A549 (cell line): ENCODE measurements at regions not wholly inside any gene's neighbourhood (a gene's known extent, or its start where the extent isn't known, plus 50 kb on each side); places are given as distances from the start of the nearest gene placed in this dataset.

Experiments
- ATAC-seq, 2 experiments: fragments of 200-7000 bp in 1 of 2; fragments of >200 bp in 1 of 2; cut with Nextera tagmentation in 1 of 2; cut with Tn5 transposase in 1 of 2; 3 replicates each; pipeline versions ENCODE4 v1.8.0 to v1.9.1; 2018 to 2020; ENCODE audit warnings: mild to moderate bottlenecking in 1 of 2, moderate library complexity in 1 of 2
- CTCF ChIA-PET: fragments of 300-600 bp; sonication (Branson Sonifier 250); formaldehyde crosslinking; extraction: SDS; loops from one replicate; lab custom pipeline; 2021; ENCODE audit warnings: antibody characterized with exemption, inconsistent platforms; lab: Yijun Ruan, JAX
- POLR2A ChIA-PET: fragments of 350-600 bp; formaldehyde crosslinking; extraction: SDS; loops from one replicate; lab custom pipeline; 2021; ENCODE audit warnings: antibody characterized with exemption, inconsistent platforms; lab: Yijun Ruan, JAX
- DNase-seq, 2 experiments: peaks; one replicate each; pipeline versions ENCODE4 v3.0.0 to v3.0.0-alpha.2; 2011 to 2016; ENCODE audit warnings: low read depth in 1 of 2, low spot score in 1 of 2
- FAIRE-seq: peaks from 2 replicates; lab custom pipeline; 2011; peaks lifted over from hg19 to GRCh38; lab: Jason Lieb, UNC
- H3K27ac ChIP-seq, 2 experiments: fragments of >200 bp; sonication (Bioruptor Twin); formaldehyde crosslinking; 3 replicates each; pipeline ENCODE4 v1.5.1; 2016 to 2017
- H3K4me1 ChIP-seq: fragments of >200 bp; sonication (Bioruptor Twin); formaldehyde crosslinking; 3 replicates; pipeline ENCODE4 v1.6.1; 2016
- H3K4me2 ChIP-seq: fragments of >200 bp; sonication (Bioruptor Twin); formaldehyde crosslinking; 3 replicates; pipeline ENCODE4 v1.6.1; 2016
- H3K4me3 ChIP-seq: fragments of >200 bp; sonication (Bioruptor Twin); formaldehyde crosslinking; 3 replicates; pipeline ENCODE4 v1.5.1; 2016
- H3K9me3 ChIP-seq: fragments of >200 bp; sonication (Bioruptor Twin); formaldehyde crosslinking; 3 replicates; pipeline ENCODE4 v1.6.1; 2016
- ATOH8 ChIP-seq: fragments of 250-450 bp; sonication (Bioruptor Pico); IDR thresholded peaks from 2 replicates; pipeline ENCODE4 v1.5.0; 2020; ENCODE audit warnings: low read depth, mild to moderate bottlenecking, moderate library complexity
- BCL3 ChIP-seq: fragments of >200 bp; sonication (Bioruptor Twin); formaldehyde crosslinking; IDR thresholded peaks from 3 replicates; pipeline ENCODE4 v1.6.1; 2016
- CBX8 ChIP-seq: fragments of 200-600 bp; sonication (generic); IDR thresholded peaks from 2 replicates; pipeline ENCODE4 v1.6.1; 2016
- CTCF ChIP-seq: fragments of >200 bp; sonication (Bioruptor Twin); formaldehyde crosslinking; IDR thresholded peaks from 3 replicates; pipeline ENCODE4 v1.5.1; 2016
- E2F6 ChIP-seq: IDR thresholded peaks from 2 replicates; pipeline ENCODE4 v1.6.1; 2012; ENCODE audit warnings: low read depth, borderline replicate concordance
- EHF ChIP-seq: fragments of 250-450 bp; sonication (Bioruptor Pico); IDR thresholded peaks from 2 replicates; pipeline ENCODE4 v1.5.0; 2020; ENCODE audit warnings: mild to moderate bottlenecking
- EP300 ChIP-seq, 2 experiments: fragments of >200 bp; sonication (Bioruptor Twin); formaldehyde crosslinking; IDR thresholded peaks; 2 replicates in 1 of 2; 3 replicates in 1 of 2; pipeline ENCODE4 v1.6.1; 2016 to 2017
- ESRRA ChIP-seq: fragments of 150-350 bp; IDR thresholded peaks from 2 replicates; pipeline ENCODE4 v1.6.1; 2014; ENCODE audit warnings: mild to moderate bottlenecking, low read length, borderline replicate concordance
- FOXS1 ChIP-seq: fragments of 250-450 bp; sonication (Bioruptor Pico); IDR thresholded peaks from 2 replicates; pipeline ENCODE4 v1.5.0; 2020; ENCODE audit warnings: mild to moderate bottlenecking, moderate library complexity
- HDAC2 ChIP-seq: fragments of 200-600 bp; sonication (generic); IDR thresholded peaks from 2 replicates; pipeline ENCODE4 v1.6.1; 2016
- HEYL ChIP-seq: fragments of 250-450 bp; sonication (Bioruptor Pico); IDR thresholded peaks from 2 replicates; pipeline ENCODE4 v1.8.0; 2021; ENCODE audit warnings: mild to moderate bottlenecking, moderate library complexity
- HOXA7 ChIP-seq: fragments of 250-450 bp; sonication (Bioruptor Pico); IDR thresholded peaks from 2 replicates; pipeline ENCODE4 v1.5.0; 2020; ENCODE audit warnings: mild to moderate bottlenecking, moderate library complexity
- KDM5A ChIP-seq: fragments of 200-600 bp; sonication (generic); IDR thresholded peaks from 2 replicates; pipeline ENCODE4 v1.6.1; 2016; ENCODE audit warnings: antibody characterized with exemption, mild to moderate bottlenecking
- MAX ChIP-seq: IDR thresholded peaks from 2 replicates; pipeline ENCODE4 v1.6.1; 2012
- MAZ ChIP-seq: fragments of 150-350 bp; IDR thresholded peaks from 2 replicates; pipeline ENCODE4 v1.6.1; 2014; ENCODE audit warnings: antibody characterized with exemption, low read depth, low read length, borderline replicate concordance
- PBX3 ChIP-seq: IDR thresholded peaks from 2 replicates; pipeline ENCODE4 v1.6.1; 2012
- PHF8 ChIP-seq: fragments of 200-600 bp; sonication (generic); IDR thresholded peaks from 2 replicates; pipeline ENCODE4 v1.6.1; 2016; ENCODE audit warnings: low read depth, mild to moderate bottlenecking, antibody characterized with exemption, moderate library complexity, borderline replicate concordance
- RAD21 ChIP-seq, 2 experiments: fragments of >200 bp in 1 of 2; sonication (Bioruptor Twin) in 1 of 2; formaldehyde crosslinking in 1 of 2; IDR thresholded peaks in 1 of 2; conservative IDR thresholded peaks in 1 of 2; 2 replicates in 1 of 2; 3 replicates in 1 of 2; pipeline ENCODE4 v1.6.1; 2012 to 2018; ENCODE audit warnings: inconsistent platforms in 1 of 2
- RCOR1 ChIP-seq: fragments of 150-350 bp; IDR thresholded peaks from 2 replicates; pipeline ENCODE4 v1.6.1; 2014; ENCODE audit warnings: antibody characterized with exemption, low read length, low read depth
- SMC3 ChIP-seq: fragments of >200 bp; sonication (Bioruptor Twin); formaldehyde crosslinking; IDR thresholded peaks from 3 replicates; pipeline ENCODE4 v1.6.1; 2018; ENCODE audit warnings: inconsistent platforms
- TFCP2L1 ChIP-seq: fragments of 250-450 bp; sonication (Bioruptor Pico); IDR thresholded peaks from 2 replicates; pipeline ENCODE4 v1.5.0; 2021; ENCODE audit warnings: mild to moderate bottlenecking
- ZC3H11A ChIP-seq: fragments of 450-650 bp; IDR thresholded peaks from 2 replicates; pipeline ENCODE4 v1.6.1; 2014; ENCODE audit warnings: antibody characterized with exemption, mild to moderate bottlenecking
- ZFP36 ChIP-seq: fragments of 450-650 bp; IDR thresholded peaks from 2 replicates; pipeline ENCODE4 v1.6.1; 2014; ENCODE audit warnings: borderline replicate concordance; ENCODE audit not compliant: partially characterized antibody
- WGBS: methylation state at CpG from one replicate; pipeline ENCODE4 v1.1.6; 2017; ENCODE audit errors: missing lambda C conversion rate; 5-methylcytosine and 5-hydroxymethylcytosine counted together

GRCh38 chr17:53971361-53971760, 148.6 kb downstream of the KIF2B start:
- 0% methylated on average over 1 of the region's 1 CpG for WGBS
- CTCF ChIA-PET, result no interaction called here
- ATAC-seq (no peak), DNase-seq (no peak), FAIRE-seq (no peak)
- Histone ChIP-seq H3K9me3 (no peaks in the 10 kb centered on the region), H3K4me2 (no peak overlapping the region), H3K27ac (no peak overlapping the region), H3K4me3 (no peak overlapping the region), H3K4me1 (no peaks in the 10 kb centered on the region)
- POLR2A ChIA-PET, result no interaction called here
- TF ChIP-seq FOXS1 (CRISPR knock-in tag), result no peak
- no peak for TF ChIP-seq TFCP2L1
- no peak for TF ChIP-seq ZFP36
- TF ChIP-seq HEYL (CRISPR knock-in tag), result no peak
- no peak for TF ChIP-seq ESRRA
- TF ChIP-seq ZC3H11A, result no peak
- no peak for TF ChIP-seq CBX8
- no peak for TF ChIP-seq KDM5A
- TF ChIP-seq EP300 (IDR thresholded peaks at IDR 0.05), result no peak
- no peak for TF ChIP-seq RAD21 (conservative IDR thresholded peaks at IDR 0.05 in 1 of 2, IDR thresholded peaks at IDR 0.05 in 1 of 2)
- TF ChIP-seq HOXA7 (CRISPR knock-in tag), result no peak
- no peak for TF ChIP-seq MAZ
- no peak for TF ChIP-seq BCL3
- no peak for TF ChIP-seq MAX
- no peak for TF ChIP-seq RCOR1
- TF ChIP-seq SMC3, result no peak
- no peak for TF ChIP-seq ATOH8 (CRISPR knock-in tag)

GRCh38 chr17:53979991-53980390, 157.3 kb downstream of the KIF2B start:
- no peak for TF ChIP-seq CTCF
- no peak for TF ChIP-seq ZFP36
- TF ChIP-seq PHF8, result no peak
- TF ChIP-seq EHF (CRISPR knock-in tag), result no peak
- no peak for TF ChIP-seq CBX8
- no peak for TF ChIP-seq SMC3
- no peak for TF ChIP-seq PBX3
- no peak for TF ChIP-seq HDAC2
- TF ChIP-seq E2F6, result no peak
- WGBS, result 9% methylated on average over 5 of the region's 5 CpGs
- ChIA-PET CTCF (interaction anchor here (0.7 kb wide), 1 partner anchor 348 kb away, joined by 3 read pairs; no protein-coding TSS in a partner anchor), POLR2A (no interaction called here)
- no peak overlapping the region for H3K4me3 ChIP-seq
- H3K4me2 ChIP-seq, result no peak overlapping the region
- no peak overlapping the region for H3K27ac ChIP-seq
- ATAC-seq, result no peak
- H3K4me1 ChIP-seq, result no peaks in the 10 kb centered on the region
- H3K9me3 ChIP-seq, result peaks cover 9% of the 10 kb centered on the region
- no peak for DNase-seq
- FAIRE-seq, result no peak
